Upper lobe of left lung (tissue), 6 donors: ENCODE measurements at regions not wholly inside any gene's neighbourhood (a gene's known extent, or its start where the extent isn't known, plus 50 kb on each side); places are given as distances from the start of the nearest gene placed in this dataset.

Experiments
- ATAC-seq, 2 donors: fragments of 200-7000 bp; cut with Tn5 transposase; one replicate each; pipeline ENCODE4 v1.9.1; 2022; ENCODE audit warnings: mild to moderate bottlenecking in 2 of 2, moderate library complexity in 2 of 2; ENCODE audit not compliant: low FRiP score in 2 of 2
- DNase-seq, 2 donors: peaks; one replicate each; pipeline ENCODE4 v3.0.0-alpha.2; 2019 to 2020
- H3K27ac ChIP-seq, 4 donors: fragments of 200-600 bp; sonication (generic); one replicate each; pipeline ENCODE4 v1.5.1; 2016 to 2019
- H3K27me3 ChIP-seq, 4 donors: fragments of 200-600 bp; sonication (generic); one replicate each; pipeline ENCODE4 v1.5.1; 2017 to 2019
- H3K36me3 ChIP-seq, 4 donors: fragments of 200-600 bp; sonication (generic); one replicate each; pipeline ENCODE4 v1.5.1; 2016 to 2019
- H3K4me1 ChIP-seq, 4 donors: fragments of 200-600 bp; sonication (generic); one replicate each; pipeline ENCODE4 v1.5.1; 2018 to 2019
- H3K4me3 ChIP-seq, 4 donors: fragments of 200-600 bp; sonication (generic); one replicate each; pipeline ENCODE4 v1.5.1; 2017 to 2019; ENCODE audit warnings: mild to moderate bottlenecking in 2 of 4, moderate library complexity in 1 of 4
- H3K9me3 ChIP-seq, 4 donors: fragments of 200-600 bp; sonication (generic); one replicate each; pipeline ENCODE4 v1.5.1; 2018 to 2019
- CTCF ChIP-seq, 6 experiments: fragments of 450-650 bp in 4 of 6; fragments of 200-600 bp in 2 of 6; sonication (generic) in 2 of 6; IDR thresholded peaks; one replicate each; pipeline ENCODE4 v1.5.1; 2016 to 2019; ENCODE audit warnings: antibody characterized with exemption in 6 of 6
- EP300 ChIP-seq, 4 donors: sonication (generic); formaldehyde crosslinking; IDR thresholded peaks; one replicate each; pipeline ENCODE4 v1.5.1; 2017; ENCODE audit warnings: antibody characterized with exemption in 4 of 4, control low read depth in 2 of 4
- POLR2A ChIP-seq, 4 donors: fragments of 450-650 bp; IDR thresholded peaks; one replicate each; pipeline ENCODE4 v1.5.1; 2016 to 2017; ENCODE audit warnings: antibody characterized with exemption in 4 of 4, mild to moderate bottlenecking in 2 of 4
- POLR2AphosphoS5 ChIP-seq, 2 donors: sonication (generic); formaldehyde crosslinking; IDR thresholded peaks; one replicate each; pipeline ENCODE4 v1.5.1; 2017; ENCODE audit warnings: antibody characterized with exemption in 2 of 2
- WGBS, 2 donors: methylation state at CpG; one replicate each; pipeline ENCODE4 v1.1.5; 2017 to 2018; 5-methylcytosine and 5-hydroxymethylcytosine counted together
- donor health status: DM: no; HTN: no; CAD: no; lungs with moderate emphysema.
- donor health status: DM: no; HTN: yes; CAD: no; lungs with severe emphysema.

GRCh38 chr13:74074723-74075122, 59.5 kb downstream of the KLF12 start:
- TF ChIP-seq POLR2A (IDR thresholded peaks at IDR 0.05) (no peak), CTCF (IDR thresholded peaks at IDR 0.05) (no peak), EP300 (IDR thresholded peaks at IDR 0.05) (no peak), POLR2AphosphoS5 (IDR thresholded peaks at IDR 0.05) (no peak)

GRCh38 chr13:74073274-74073673, 60.9 kb downstream of the KLF12 start:
- no peaks in the 10 kb centered on the region for H3K36me3 ChIP-seq
- no peak overlapping the region for H3K27ac ChIP-seq
- no peak for ATAC-seq
- no peak for TF ChIP-seq POLR2AphosphoS5 (IDR thresholded peaks at IDR 0.05)
- no peak for TF ChIP-seq EP300 (IDR thresholded peaks at IDR 0.05)
- no peak for TF ChIP-seq POLR2A (IDR thresholded peaks at IDR 0.05)
- no peak for TF ChIP-seq CTCF (IDR thresholded peaks at IDR 0.05)
- H3K4me3 ChIP-seq: no peak overlapping the region
- H3K27me3 ChIP-seq: no peaks in the 10 kb centered on the region
- DNase-seq: no peak
- H3K9me3 ChIP-seq: no peaks in the 10 kb centered on the region
- H3K4me1 ChIP-seq: no peaks in the 10 kb centered on the region
- WGBS, 2 donors: 94 to 97% methylated on average over 1 of the region's 1 CpG

More at GRCh38 chr13:74074723-74075122, 59.5 kb downstream of the KLF12 start:
- DNase-seq (no peak), ATAC-seq (peak in 1 of 2 donors; percentile 40)
- Histone ChIP-seq H3K27ac (no peak overlapping the region), H3K4me1 (no peaks in the 10 kb centered on the region), H3K4me3 (no peak overlapping the region), H3K9me3 (no peaks in the 10 kb centered on the region), H3K27me3 (no peaks in the 10 kb centered on the region), H3K36me3 (no peaks in the 10 kb centered on the region)

GRCh38 chr13:74070513-74070912, 63.7 kb downstream of the KLF12 start:
- no peaks in the 10 kb centered on the region for H3K4me1 ChIP-seq

GRCh38 chr13:74070065-74070464, 64.1 kb downstream of the KLF12 start:
- WGBS, 2 donors: 42 to 61% methylated on average over 4 of the region's 4 CpGs

More at GRCh38 chr13:74070513-74070912, 63.7 kb downstream of the KLF12 start:
- WGBS, 2 donors: 100% methylated on average over 1 of the region's 1 CpG
- DNase-seq: no peak
- ATAC-seq: no peak
- no peaks in the 10 kb centered on the region for H3K9me3 ChIP-seq
- no peaks in the 10 kb centered on the region for H3K27me3 ChIP-seq
- no peaks in the 10 kb centered on the region for H3K36me3 ChIP-seq
- no peak overlapping the region for H3K27ac ChIP-seq
- TF ChIP-seq POLR2AphosphoS5 (IDR thresholded peaks at IDR 0.05) (no peak), EP300 (IDR thresholded peaks at IDR 0.05) (no peak), CTCF (IDR thresholded peaks at IDR 0.05) (no peak), POLR2A (IDR thresholded peaks at IDR 0.05) (no peak)
- H3K4me3 ChIP-seq: no peak overlapping the region

More at GRCh38 chr13:74070065-74070464, 64.1 kb downstream of the KLF12 start:
- Histone ChIP-seq H3K9me3 (no peaks in the 10 kb centered on the region), H3K27me3 (no peaks in the 10 kb centered on the region), H3K4me1 (no peaks in the 10 kb centered on the region), H3K36me3 (no peaks in the 10 kb centered on the region), H3K4me3 (no peak overlapping the region), H3K27ac (no peak overlapping the region)
- DNase-seq: no peak
- ATAC-seq: no peak
- no peak for TF ChIP-seq POLR2A (IDR thresholded peaks at IDR 0.05)
- no peak for TF ChIP-seq CTCF (IDR thresholded peaks at IDR 0.05)
- no peak for TF ChIP-seq EP300 (IDR thresholded peaks at IDR 0.05)
- no peak for TF ChIP-seq POLR2AphosphoS5 (IDR thresholded peaks at IDR 0.05)
